NT2/D1 (cell line): ENCODE measurements at regions not wholly inside any gene's neighbourhood (a gene's known extent, or its start where the extent isn't known, plus 50 kb on each side); places are given as distances from the start of the nearest gene placed in this dataset.
"Not testable (repeated sequence)": the region's sequence is repeated elsewhere in the genome, so short reads cannot be mapped to it uniquely, and the experiment has no call there.

Experiments used
- DNase-seq: peaks from one replicate; pipeline ENCODE4 v3.0.0-alpha.2; 2011; ENCODE audit warnings: low read depth, low spot score
- H3K27me3 ChIP-seq: 2 replicates; pipeline ENCODE4 v1.6.0; 2011; ENCODE audit warnings: mild to moderate bottlenecking; ENCODE audit not compliant: insufficient read length, insufficient read depth
- H3K36me3 ChIP-seq: 2 replicates; pipeline ENCODE4 v1.6.1; 2011; ENCODE audit warnings: mild to moderate bottlenecking, low read length, mixed read lengths; ENCODE audit not compliant: insufficient read depth, insufficient read length
- H3K4me1 ChIP-seq: 2 replicates; pipeline ENCODE4 v1.5.1; 2011; ENCODE audit not compliant: insufficient read depth, insufficient read length
- H3K4me3 ChIP-seq: 2 replicates; pipeline ENCODE4 v1.5.1; 2011; ENCODE audit warnings: low read depth; ENCODE audit not compliant: insufficient read length
- H3K9ac ChIP-seq: 2 replicates; pipeline ENCODE4 v1.6.0; 2011; ENCODE audit warnings: low read depth; ENCODE audit not compliant: insufficient read length
- H3K9me3 ChIP-seq: 2 replicates; pipeline ENCODE4 v1.5.1; 2011; ENCODE audit warnings: mild to moderate bottlenecking, low read length; ENCODE audit not compliant: insufficient read depth
- SUZ12 ChIP-seq: IDR thresholded peaks from 2 replicates; pipeline ENCODE4 v1.6.1; 2011; ENCODE audit not compliant: insufficient read length, insufficient read depth; ENCODE audit errors: extremely low read depth
- YY1 ChIP-seq: IDR thresholded peaks from 2 replicates; pipeline ENCODE4 v1.6.1; 2011; ENCODE audit not compliant: insufficient read length, insufficient read depth
- ZNF274 ChIP-seq: IDR thresholded peaks from 2 replicates; pipeline ENCODE4 v1.6.1; 2011; ENCODE audit warnings: mild to moderate bottlenecking, low read depth, low read length

DNA sequence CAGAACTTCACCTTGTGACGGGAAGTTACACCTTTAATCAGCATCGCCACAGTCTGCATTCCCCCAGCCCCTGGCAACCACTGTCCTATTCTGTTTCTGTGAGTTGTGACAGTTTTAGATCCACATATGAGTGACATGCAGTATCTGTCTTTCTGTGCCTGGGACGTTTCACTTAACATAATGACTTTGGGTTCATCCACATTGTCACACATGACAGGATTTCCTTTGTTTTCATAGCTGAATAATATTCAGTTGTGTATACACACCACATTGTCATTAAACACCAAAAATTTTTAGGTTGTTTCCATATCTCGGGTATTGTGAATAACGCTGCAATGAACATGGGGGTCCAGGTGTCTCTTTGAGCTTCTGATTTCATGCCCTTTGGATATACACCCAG lies 62.6 kb upstream of the BDH1 start:
- not testable (repeated sequence) for H3K9ac ChIP-seq, H3K4me1 ChIP-seq, H3K4me3 ChIP-seq, H3K27me3 ChIP-seq, DNase-seq
- H3K36me3 ChIP-seq: peaks cover 70% of the 10 kb centered on the region
- peaks cover 20% of the 10 kb centered on the region for H3K9me3 ChIP-seq

DNA sequence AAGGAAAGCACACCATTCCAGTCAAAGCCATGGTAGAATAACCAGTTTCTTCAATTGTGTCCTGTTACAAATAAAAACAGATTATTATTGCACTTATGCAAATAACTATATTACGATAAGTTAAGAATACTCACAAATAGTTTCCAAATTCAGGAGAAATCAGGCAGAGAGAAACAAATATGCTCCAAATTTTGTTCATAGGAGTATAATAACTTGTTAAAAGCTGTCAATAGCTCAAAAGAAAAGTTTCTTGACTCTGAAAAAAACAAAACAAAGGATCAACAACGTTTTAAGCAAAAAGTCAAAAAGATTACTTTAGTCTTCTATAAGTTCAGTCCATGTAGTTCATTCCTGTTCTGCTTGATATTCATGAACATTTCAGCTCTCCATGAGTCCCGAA lies 59.7 kb upstream of the BDH1 start:
- no peaks in the 10 kb centered on the region for H3K4me1 ChIP-seq
- no peak for DNase-seq
- peaks cover 85% of the 10 kb centered on the region for H3K36me3 ChIP-seq
- no peak overlapping the region for H3K4me3 ChIP-seq
- H3K27me3 ChIP-seq: no peaks in the 10 kb centered on the region
- H3K9me3 ChIP-seq: peaks cover 20% of the 10 kb centered on the region
- H3K9ac ChIP-seq: no peak overlapping the region
- TF ChIP-seq YY1 (no peak), SUZ12 (no peak), ZNF274 (no peak)

DNA sequence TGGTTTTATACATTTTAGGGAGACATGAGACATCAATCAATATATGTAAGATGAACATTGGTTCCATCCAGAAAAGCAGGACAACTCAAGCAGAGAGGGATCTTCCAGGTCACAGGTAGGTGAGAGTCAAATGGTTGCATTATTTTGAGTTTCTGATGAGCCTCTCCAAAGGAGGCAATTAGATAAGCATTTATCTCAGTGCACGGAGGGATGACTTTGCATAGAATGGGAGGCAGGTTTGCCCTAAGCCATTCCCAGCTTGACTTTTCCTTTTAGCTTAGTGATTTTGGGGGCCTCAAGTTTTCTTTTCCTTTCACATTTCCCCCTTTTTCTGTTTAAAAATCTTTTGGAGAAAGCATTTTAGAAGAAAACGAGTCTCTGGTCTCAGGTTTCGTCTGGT lies 58.4 kb upstream of the BDH1 start:
- peaks cover 20% of the 10 kb centered on the region for H3K9me3 ChIP-seq
- not testable (repeated sequence) for H3K9ac ChIP-seq

DNA sequence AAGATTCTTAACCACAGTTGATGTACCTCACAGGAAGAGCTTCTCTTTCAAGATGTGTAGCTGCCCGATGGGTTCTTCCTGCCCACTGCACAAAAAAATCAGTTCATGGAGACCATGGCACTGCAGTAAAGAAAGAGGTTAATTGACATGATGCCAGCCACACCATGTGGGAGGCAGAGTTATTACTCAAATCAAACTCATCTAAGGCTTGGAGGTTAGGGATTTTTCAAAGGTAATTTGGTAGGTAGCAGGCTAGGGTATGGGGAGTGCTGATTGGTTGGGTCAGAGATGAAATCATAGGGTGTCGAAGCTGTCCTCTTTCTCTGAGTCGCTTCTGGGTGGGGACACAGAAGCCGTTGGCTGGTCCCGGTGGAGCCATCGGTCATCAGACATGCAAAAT lies 57.4 kb upstream of the BDH1 start:
- Histone ChIP-seq H3K9me3 (peaks cover 20% of the 10 kb centered on the region), H3K4me1 (no peaks in the 10 kb centered on the region), H3K9ac (no peak overlapping the region), H3K27me3 (no peaks in the 10 kb centered on the region), H3K4me3 (no peak overlapping the region), H3K36me3 (peaks cover 83% of the 10 kb centered on the region)
- no peak for TF ChIP-seq SUZ12
- no peak for TF ChIP-seq YY1
- no peak for TF ChIP-seq ZNF274
- no peak for DNase-seq

More for the DNA sequence above, 58.4 kb upstream of the BDH1 start:
- not testable (repeated sequence) for H3K27me3 ChIP-seq, DNase-seq, H3K4me1 ChIP-seq, H3K4me3 ChIP-seq
- peaks cover 81% of the 10 kb centered on the region for H3K36me3 ChIP-seq

DNA sequence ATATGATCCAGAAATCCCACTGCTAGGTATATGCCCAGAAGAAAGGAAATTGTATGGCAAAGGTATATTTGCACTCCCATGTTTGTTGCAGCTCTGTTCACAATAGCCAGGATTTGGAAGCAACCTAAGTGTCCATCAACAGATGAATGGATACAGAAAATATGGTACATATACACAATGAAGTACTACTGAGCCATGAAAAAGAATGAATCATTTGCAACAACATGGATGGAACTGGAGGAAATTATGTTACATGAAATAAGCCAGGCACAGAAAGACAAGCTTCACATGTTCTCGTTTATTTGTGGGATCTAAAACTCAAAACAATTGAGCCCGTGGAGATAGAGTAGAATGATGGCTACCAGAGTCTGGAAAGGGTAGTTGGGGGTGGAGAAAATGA lies 55.5 kb upstream of the BDH1 start:
- Histone ChIP-seq H3K27me3 (no peaks in the 10 kb centered on the region), H3K36me3 (peaks cover 87% of the 10 kb centered on the region), H3K9ac (no peak overlapping the region), H3K9me3 (peaks cover 10% of the 10 kb centered on the region; the same call in 1 of the 2 replicates), H3K4me1 (no peaks in the 10 kb centered on the region), H3K4me3 (no peak overlapping the region)
- DNase-seq: no peak
- TF ChIP-seq ZNF274 (no peak), YY1 (no peak)

DNA sequence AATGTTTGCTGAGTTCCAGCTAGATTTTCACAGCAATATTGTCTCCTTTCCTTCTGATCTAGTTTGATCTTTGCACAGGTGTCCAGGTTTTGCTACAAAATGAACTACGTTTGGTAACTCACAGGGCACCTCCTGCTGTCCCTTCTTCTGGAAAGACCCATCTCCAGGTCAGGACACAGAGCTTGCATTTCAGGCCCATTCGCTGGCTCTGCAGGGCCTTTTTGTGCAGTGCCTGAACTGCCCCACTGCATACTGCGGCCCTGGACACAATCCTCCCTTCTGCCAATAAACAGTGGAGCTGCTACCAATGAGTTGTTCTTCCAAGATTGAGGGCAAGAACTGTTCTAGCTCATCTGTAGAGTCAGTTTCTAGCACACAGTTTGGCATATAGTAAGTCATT lies 50.7 kb upstream of the BDH1 start:
- Histone ChIP-seq H3K9ac (no peak overlapping the region), H3K36me3 (peaks cover 56% of the 10 kb centered on the region)
- TF ChIP-seq SUZ12 (no peak), YY1 (no peak), ZNF274 (no peak)

More for the DNA sequence above, 50.7 kb upstream of the BDH1 start:
- H3K4me1 ChIP-seq: no peaks in the 10 kb centered on the region
- no peak overlapping the region for H3K4me3 ChIP-seq
- H3K27me3 ChIP-seq: no peaks in the 10 kb centered on the region
- no peak for DNase-seq
- H3K9me3 ChIP-seq: peaks cover 13% of the 10 kb centered on the region; the same call in 1 of the 2 replicates
